ENCODE measurements at regions not wholly inside any gene's neighbourhood (a gene's known extent, or its start where the extent isn't known, plus 50 kb on each side); places are given as distances from the start of the nearest gene placed in this dataset.

- TF ChIP-seq CTCF (optimal IDR thresholded peaks at IDR 0.05 in 1 of 3, IDR thresholded peaks at IDR 0.05 in 1 of 3, conservative IDR thresholded peaks at IDR 0.05 in 1 of 3; ENCODE audit: extremely low read depth in 1 of 3, insufficient read depth in 2 of 3, low read length in 3 of 3) (no peak), EZH2 (IDR thresholded peaks at IDR 0.05; ENCODE audit: low read length) (no peak)
Observed at GRCh38 chr3:105033081-105033480, 333.6 kb upstream of the ALCAM start.
